ENCODE measurements at regions not wholly inside any gene's neighbourhood (a gene's known extent, or its start where the extent isn't known, plus 50 kb on each side); places are given as distances from the start of the nearest gene placed in this dataset.

- no CpG with 5 or more reads among the region's 3 CpGs for WGBS, 2 experiments (ENCODE audit: extremely low coverage in 2 of 2, insufficient read length in 1 of 2)
- no TSS peak for BruUV-seq (replicated peaks)
- no peaks in the 10 kb centered on the region for H3K4me1 ChIP-seq (ENCODE audit: control insufficient read depth, insufficient read depth, low read length)
- intact Hi-C loops (cut with micrococcal nuclease), result no loop called here
- no peaks in the 10 kb centered on the region for H4K20me1 ChIP-seq (ENCODE audit: insufficient read depth, low read length)
- no peak overlapping the region for H2AK9ac ChIP-seq (replicated peaks; ENCODE audit: low read depth, low read length, poor library complexity)
- ATAC-seq (ENCODE audit: low read depth) (no peak), DNase-seq (no peak)
- no peak overlapping the region for H4K5ac ChIP-seq (ENCODE audit: low read depth, low read length)
- no peak overlapping the region for H3K27ac ChIP-seq (ENCODE audit: insufficient read depth, low read length)
- no peaks in the 10 kb centered on the region for H3K79me1 ChIP-seq (ENCODE audit: low read depth in 1 of 2, low read length in 2 of 2)
- H2BK20ac ChIP-seq (ENCODE audit: low read depth, low read length), result no peak overlapping the region
- no peaks in the 10 kb centered on the region for H3K27me3 ChIP-seq (ENCODE audit: control insufficient read depth, insufficient read depth, low read length)
- H3K9ac ChIP-seq (ENCODE audit: low read depth, low read length), result no peak overlapping the region
- H3K4me2 ChIP-seq (ENCODE audit: low read depth, low read length), result no peak overlapping the region
- TF ChIP-seq CEBPB (IDR thresholded peaks at IDR 0.05; ENCODE audit: low read depth, low read length), result no peak
- TF ChIP-seq NFE2L2 (IDR thresholded peaks at IDR 0.05; ENCODE audit: low read depth, low read length), result no peak
- TF ChIP-seq MAFK (IDR thresholded peaks at IDR 0.05; ENCODE audit: low read depth, low read length), result no peak
- no peak for TF ChIP-seq POLR2A (IDR thresholded peaks at IDR 0.05; ENCODE audit: low read depth, low read length)
- no peak for TF ChIP-seq ELK1 (IDR thresholded peaks at IDR 0.05; ENCODE audit: borderline replicate concordance, low read depth, low read length)
- dilution Hi-C loops (cut with HindIII; ENCODE audit: low sequenced_read_pairs, unreplicated experiment), result no loop called here
- H2AK5ac ChIP-seq (ENCODE audit: low read depth, low read length), result no peak overlapping the region
- ChIA-PET CTCF (interaction anchor here (0.6 to 1.2 kb wide), 2 partner anchors 20 to 196 kb away, joined by 3 to 6 read pairs; no protein-coding TSS in a partner anchor), POLR2A (ENCODE audit: unreplicated experiment) (no interaction called here)
- H3K4me3 ChIP-seq (ENCODE audit: insufficient read depth, low read depth, low read length), result no peak overlapping the region
- H3K18ac ChIP-seq (ENCODE audit: low read depth, low read length), result no peak overlapping the region
- H4K91ac ChIP-seq (ENCODE audit: insufficient read depth, low read depth, low read length), result no peak overlapping the region
- in situ Hi-C loops (cut with MboI; ENCODE audit: low sequenced_read_pairs), result no loop called here
- no peak overlapping the region for H2BK5ac ChIP-seq (ENCODE audit: low read depth, low read length, poor library complexity, severe bottlenecking)
- no peak overlapping the region for H3K14ac ChIP-seq (replicated peaks; ENCODE audit: low read depth, low read length)
- H3K23ac ChIP-seq (ENCODE audit: low read depth, low read length), result no peak overlapping the region
- H3K9me3 ChIP-seq (ENCODE audit: control insufficient read depth, insufficient read depth, low read length), result no peaks in the 10 kb centered on the region
- no peaks in the 10 kb centered on the region for H3K9me1 ChIP-seq (ENCODE audit: insufficient read depth, low read length)
- H3K4ac ChIP-seq (ENCODE audit: low read depth, low read length), result no peak overlapping the region
- no peaks in the 10 kb centered on the region for H3K36me3 ChIP-seq (ENCODE audit: control insufficient read depth, insufficient read depth, low read length)
- H2BK120ac ChIP-seq (ENCODE audit: low read depth, low read length), result no peak overlapping the region
- no peak overlapping the region for H4K8ac ChIP-seq (ENCODE audit: low read depth in 2 of 2, low read length in 2 of 2)
- H2BK15ac ChIP-seq (ENCODE audit: low read depth, low read length), result no peak overlapping the region
- H3K56ac ChIP-seq (ENCODE audit: extremely low read depth, insufficient read depth, low read length), result no peak overlapping the region
- no peak overlapping the region for H2AFZ ChIP-seq (replicated peaks; ENCODE audit: low read length, poor library complexity)
Observed at GRCh38 chr5:128876569-128877382, 88.5 kb upstream of the SLC27A6 start.
